DMS79 (cell line): ENCODE measurements at regions not wholly inside any gene's neighbourhood (a gene's known extent, or its start where the extent isn't known, plus 50 kb on each side); places are given as distances from the start of the nearest gene placed in this dataset.
A peak's percentile ranks its signal among the peaks of the same experiment; 100 is the strongest.

ENCODE experiments used
- DNase-seq: peaks from one replicate; lab custom pipeline; 2025; lab: John Stamatoyannopoulos, UW

GRCh38 chr1:5465281-5465711 is 526.9 kb downstream of the NPHP4 start:
- DNase-seq = no peak

- peak; percentile 98 for DNase-seq
Measured at GRCh38 chr1:5464366-5464765, 527.9 kb downstream of the NPHP4 start.

GRCh38 chr1:5460974-5461373 is 531.3 kb downstream of the NPHP4 start:
- DNase-seq = no peak

GRCh38 chr1:5459839-5460610 is 532.2 kb downstream of the NPHP4 start:
- no peak for DNase-seq

GRCh38 chr1:5458248-5458647 is 534.0 kb downstream of the NPHP4 start:
- no peak for DNase-seq

- peak; percentile 69 for DNase-seq
Measured at GRCh38 chr1:5456090-5456811, 536.0 kb downstream of the NPHP4 start.

GRCh38 chr1:5455651-5456050 is 536.6 kb downstream of the NPHP4 start:
- DNase-seq = no peak

- DNase-seq = no peak
Measured at GRCh38 chr1:5455056-5455455, 537.2 kb downstream of the NPHP4 start.

- DNase-seq = no peak
Measured at GRCh38 chr1:5453347-5453746, 538.9 kb downstream of the NPHP4 start.

- no peak for DNase-seq
Measured at GRCh38 chr1:5451671-5452070, 540.6 kb downstream of the NPHP4 start.

- no peak for DNase-seq
Measured at GRCh38 chr1:5448486-5448885, 543.7 kb downstream of the NPHP4 start.

GRCh38 chr1:5447503-5447960 is 544.7 kb downstream of the NPHP4 start:
- DNase-seq = no peak

- DNase-seq = no peak
Measured at GRCh38 chr1:5444396-5444795, 547.8 kb downstream of the NPHP4 start.

- no peak for DNase-seq
Measured at GRCh38 chr1:5436808-5437207, 555.4 kb downstream of the NPHP4 start.

- no peak for DNase-seq
Measured at GRCh38 chr1:5435414-5435813, 556.8 kb downstream of the NPHP4 start.

- DNase-seq = no peak
Measured at GRCh38 chr1:5432436-5432835, 559.8 kb downstream of the NPHP4 start.

GRCh38 chr1:5430911-5431697 is 561.1 kb downstream of the NPHP4 start:
- DNase-seq = no peak

- DNase-seq = no peak
Measured at GRCh38 chr1:5430136-5430535, 562.1 kb downstream of the NPHP4 start.

- DNase-seq = no peak
Measured at GRCh38 chr1:5428351-5428750, 563.9 kb downstream of the NPHP4 start.

- DNase-seq = no peak
Measured at GRCh38 chr1:5427026-5427613, 565.1 kb downstream of the NPHP4 start.

- peak; percentile 38 for DNase-seq
Measured at GRCh38 chr1:5424802-5425703, 567.2 kb downstream of the NPHP4 start.
